ENCODE measurements at regions not wholly inside any gene's neighbourhood (a gene's known extent, or its start where the extent isn't known, plus 50 kb on each side); places are given as distances from the start of the nearest gene placed in this dataset.

- DNase-seq (ENCODE audit: low read depth, low spot score) (no peak), ATAC-seq (no peak)
- H3K27me3 ChIP-seq (ENCODE audit: control insufficient read depth, insufficient read depth, low read length): no peaks in the 10 kb centered on the region
- ChIA-PET CTCF (no interaction called here), POLR2A (no interaction called here)
- in situ Hi-C loops (cut with HindIII; ENCODE audit: low pct_unique_long_range_greater_than_20kb, low sequenced_read_pairs): no loop called here
- H3K27ac ChIP-seq (ENCODE audit: low read length): no peak overlapping the region
- no peak overlapping the region for H3K4me3 ChIP-seq (ENCODE audit: low read depth in 2 of 2, low read length in 2 of 2)
- TF ChIP-seq POLR2AphosphoS5 (IDR thresholded peaks at IDR 0.05; ENCODE audit: low read depth, low read length) (no peak), TCF7L2 (IDR thresholded peaks at IDR 0.05; ENCODE audit: low read depth, low read length) (no peak), SIN3A (IDR thresholded peaks at IDR 0.05; ENCODE audit: borderline replicate concordance, insufficient read depth, low read depth, low read length) (no peak)
- TF ChIP-seq, protein P1, sequence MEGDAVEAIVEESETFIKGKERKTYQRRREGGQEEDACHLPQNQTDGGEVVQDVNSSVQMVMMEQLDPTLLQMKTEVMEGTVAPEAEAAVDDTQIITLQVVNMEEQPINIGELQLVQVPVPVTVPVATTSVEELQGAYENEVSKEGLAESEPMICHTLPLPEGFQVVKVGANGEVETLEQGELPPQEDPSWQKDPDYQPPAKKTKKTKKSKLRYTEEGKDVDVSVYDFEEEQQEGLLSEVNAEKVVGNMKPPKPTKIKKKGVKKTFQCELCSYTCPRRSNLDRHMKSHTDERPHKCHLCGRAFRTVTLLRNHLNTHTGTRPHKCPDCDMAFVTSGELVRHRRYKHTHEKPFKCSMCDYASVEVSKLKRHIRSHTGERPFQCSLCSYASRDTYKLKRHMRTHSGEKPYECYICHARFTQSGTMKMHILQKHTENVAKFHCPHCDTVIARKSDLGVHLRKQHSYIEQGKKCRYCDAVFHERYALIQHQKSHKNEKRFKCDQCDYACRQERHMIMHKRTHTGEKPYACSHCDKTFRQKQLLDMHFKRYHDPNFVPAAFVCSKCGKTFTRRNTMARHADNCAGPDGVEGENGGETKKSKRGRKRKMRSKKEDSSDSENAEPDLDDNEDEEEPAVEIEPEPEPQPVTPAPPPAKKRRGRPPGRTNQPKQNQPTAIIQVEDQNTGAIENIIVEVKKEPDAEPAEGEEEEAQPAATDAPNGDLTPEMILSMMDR (IDR thresholded peaks at IDR 0.05): no peak
- TF ChIP-seq, protein P2, sequence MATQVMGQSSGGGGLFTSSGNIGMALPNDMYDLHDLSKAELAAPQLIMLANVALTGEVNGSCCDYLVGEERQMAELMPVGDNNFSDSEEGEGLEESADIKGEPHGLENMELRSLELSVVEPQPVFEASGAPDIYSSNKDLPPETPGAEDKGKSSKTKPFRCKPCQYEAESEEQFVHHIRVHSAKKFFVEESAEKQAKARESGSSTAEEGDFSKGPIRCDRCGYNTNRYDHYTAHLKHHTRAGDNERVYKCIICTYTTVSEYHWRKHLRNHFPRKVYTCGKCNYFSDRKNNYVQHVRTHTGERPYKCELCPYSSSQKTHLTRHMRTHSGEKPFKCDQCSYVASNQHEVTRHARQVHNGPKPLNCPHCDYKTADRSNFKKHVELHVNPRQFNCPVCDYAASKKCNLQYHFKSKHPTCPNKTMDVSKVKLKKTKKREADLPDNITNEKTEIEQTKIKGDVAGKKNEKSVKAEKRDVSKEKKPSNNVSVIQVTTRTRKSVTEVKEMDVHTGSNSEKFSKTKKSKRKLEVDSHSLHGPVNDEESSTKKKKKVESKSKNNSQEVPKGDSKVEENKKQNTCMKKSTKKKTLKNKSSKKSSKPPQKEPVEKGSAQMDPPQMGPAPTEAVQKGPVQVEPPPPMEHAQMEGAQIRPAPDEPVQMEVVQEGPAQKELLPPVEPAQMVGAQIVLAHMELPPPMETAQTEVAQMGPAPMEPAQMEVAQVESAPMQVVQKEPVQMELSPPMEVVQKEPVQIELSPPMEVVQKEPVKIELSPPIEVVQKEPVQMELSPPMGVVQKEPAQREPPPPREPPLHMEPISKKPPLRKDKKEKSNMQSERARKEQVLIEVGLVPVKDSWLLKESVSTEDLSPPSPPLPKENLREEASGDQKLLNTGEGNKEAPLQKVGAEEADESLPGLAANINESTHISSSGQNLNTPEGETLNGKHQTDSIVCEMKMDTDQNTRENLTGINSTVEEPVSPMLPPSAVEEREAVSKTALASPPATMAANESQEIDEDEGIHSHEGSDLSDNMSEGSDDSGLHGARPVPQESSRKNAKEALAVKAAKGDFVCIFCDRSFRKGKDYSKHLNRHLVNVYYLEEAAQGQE (IDR thresholded peaks at IDR 0.05; ENCODE audit: insufficient read depth in 1 of 2, low read depth in 2 of 2, low read length in 1 of 2): no peak
- H3K36me3 ChIP-seq (ENCODE audit: control insufficient read depth, insufficient read depth, low read length): no peaks in the 10 kb centered on the region
- no peaks in the 10 kb centered on the region for H3K4me1 ChIP-seq (ENCODE audit: control insufficient read depth, insufficient read depth, low read length)
- no peaks in the 10 kb centered on the region for H3K9me3 ChIP-seq (ENCODE audit: control insufficient read depth, insufficient read depth, low read depth, low read length)
- no TSS peak for BruUV-seq (replicated peaks)
- intact Hi-C loops (cut with micrococcal nuclease; ENCODE audit: unreplicated experiment): no loop called here
Measured at GRCh38 chr9:102124465-102124864, 386.0 kb upstream of the GRIN3A start.

GRCh38 chr9:102114557-102114956 is 376.1 kb upstream of the GRIN3A start:
- CTCF ChIA-PET: no interaction called here
- ATAC-seq (no peak), DNase-seq (ENCODE audit: low read depth, low spot score) (no peak)
- no peaks in the 10 kb centered on the region for H3K9me3 ChIP-seq (ENCODE audit: control insufficient read depth, insufficient read depth, low read depth, low read length)
- no peak overlapping the region for H3K27ac ChIP-seq (ENCODE audit: low read length)
- no peaks in the 10 kb centered on the region for H3K4me1 ChIP-seq (ENCODE audit: control insufficient read depth, insufficient read depth, low read length)
- POLR2A ChIA-PET: no interaction called here
- H3K36me3 ChIP-seq (ENCODE audit: control insufficient read depth, insufficient read depth, low read length): no peaks in the 10 kb centered on the region
- no TSS peak for BruUV-seq (replicated peaks)
- TF ChIP-seq POLR2AphosphoS5 (IDR thresholded peaks at IDR 0.05; ENCODE audit: low read depth, low read length): no peak
- no peak for TF ChIP-seq SIN3A (IDR thresholded peaks at IDR 0.05; ENCODE audit: borderline replicate concordance, insufficient read depth, low read depth, low read length)
- TF ChIP-seq, protein P1 (IDR thresholded peaks at IDR 0.05): no peak
- TF ChIP-seq, protein P2 (IDR thresholded peaks at IDR 0.05; ENCODE audit: insufficient read depth in 1 of 2, low read depth in 2 of 2, low read length in 1 of 2): no peak
- TF ChIP-seq TCF7L2 (IDR thresholded peaks at IDR 0.05; ENCODE audit: low read depth, low read length): no peak
- intact Hi-C loops (cut with micrococcal nuclease; ENCODE audit: unreplicated experiment): no loop called here
- no peak overlapping the region for H3K4me3 ChIP-seq (ENCODE audit: low read depth in 2 of 2, low read length in 2 of 2)
- H3K27me3 ChIP-seq (ENCODE audit: control insufficient read depth, insufficient read depth, low read length): no peaks in the 10 kb centered on the region
- in situ Hi-C loops (cut with HindIII; ENCODE audit: low pct_unique_long_range_greater_than_20kb, low sequenced_read_pairs): no loop called here
